SH-SY5Y (cell line): ENCODE measurements at regions not wholly inside any gene's neighbourhood (a gene's known extent, or its start where the extent isn't known, plus 50 kb on each side); places are given as distances from the start of the nearest gene placed in this dataset.

Experiments
- GATA2 ChIP-seq: IDR thresholded peaks from 2 replicates; pipeline ENCODE4 v1.6.1; 2011; ENCODE audit warnings: mild to moderate bottlenecking, low read depth, low read length
- GATA3 ChIP-seq: IDR thresholded peaks from 2 replicates; pipeline ENCODE4 v1.6.1; 2011; ENCODE audit warnings: low read depth, mild to moderate bottlenecking, low read length, moderate library complexity

- no peak for TF ChIP-seq GATA3
- peak; percentile 19; the same call in 1 of the 2 replicates for TF ChIP-seq GATA2
Observed at GRCh38 chr7:26425655-26426054, 134.0 kb downstream of the SNX10 start.

GRCh38 chr7:26426096-26426495 is 134.4 kb downstream of the SNX10 start:
- TF ChIP-seq GATA2 (no peak), GATA3 (no peak)

- TF ChIP-seq GATA3 (no peak), GATA2 (no peak)
Observed at GRCh38 chr7:26428571-26428970, 136.9 kb downstream of the SNX10 start.

- TF ChIP-seq GATA2 (no peak), GATA3 (no peak)
Observed at GRCh38 chr7:26429168-26429567, 137.5 kb downstream of the SNX10 start.

- TF ChIP-seq GATA3 = no peak
- no peak for TF ChIP-seq GATA2
Observed at GRCh38 chr7:26434974-26435373, 143.3 kb downstream of the SNX10 start.

- TF ChIP-seq GATA3 = no peak
- TF ChIP-seq GATA2 = no peak
Observed at GRCh38 chr7:26437003-26437532, 145.4 kb downstream of the SNX10 start.

- TF ChIP-seq GATA2 (no peak), GATA3 (no peak)
Observed at GRCh38 chr7:26438078-26438477, 146.4 kb downstream of the SNX10 start.

- TF ChIP-seq GATA2 (no peak), GATA3 (no peak)
Observed at GRCh38 chr7:26439521-26440232, 148.0 kb downstream of the SNX10 start.

- TF ChIP-seq GATA2 (peak; percentile 27; the same call in 1 of the 2 replicates), GATA3 (peak; percentile 61)
Observed at GRCh38 chr7:26440233-26441001, 148.8 kb downstream of the SNX10 start.

- no peak for TF ChIP-seq GATA2
- TF ChIP-seq GATA3 = no peak
Observed at GRCh38 chr7:26441002-26441521, 149.4 kb downstream of the SNX10 start.

GRCh38 chr7:26441611-26442277 is 150.1 kb downstream of the SNX10 start:
- peak; percentile 86 for TF ChIP-seq GATA2
- TF ChIP-seq GATA3 = peak; percentile 54; the same call in 1 of the 2 replicates

- TF ChIP-seq GATA3 (no peak), GATA2 (no peak)
Observed at GRCh38 chr7:26443006-26443405, 151.3 kb downstream of the SNX10 start.

- TF ChIP-seq GATA2 (no peak), GATA3 (no peak)
Observed at GRCh38 chr7:26443751-26444150, 152.1 kb downstream of the SNX10 start.

GRCh38 chr7:26444555-26444954 is 152.9 kb downstream of the SNX10 start:
- TF ChIP-seq GATA3 (no peak), GATA2 (no peak)
